Lung (tissue), 11 donors: ENCODE measurements at regions not wholly inside any gene's neighbourhood (a gene's known extent, or its start where the extent isn't known, plus 50 kb on each side); places are given as distances from the start of the nearest gene placed in this dataset.

Experiments used
- ATAC-seq: fragments of 200-7000 bp; cut with Tn5 transposase; one replicate; pipeline ENCODE4 v1.9.1; 2020; ENCODE audit warnings: moderate number of reproducible peaks; ENCODE audit not compliant: insufficient read depth, low FRiP score
- DNase-seq, 3 donors: peaks; one replicate each; pipeline ENCODE4 v3.0.0-alpha.2; 2013 to 2017
- H3K27ac ChIP-seq, 2 donors: one replicate each; pipeline ENCODE4 v1.5.1; 2013; ENCODE audit warnings: mild to moderate bottlenecking in 2 of 2, moderate library complexity in 2 of 2, control low read depth in 1 of 2, inconsistent platforms in 1 of 2, low read depth in 1 of 2, low read length in 1 of 2
- H3K27me3 ChIP-seq, 3 donors: one replicate each; pipeline ENCODE4 v1.5.1; 2013; ENCODE audit warnings: low read length in 2 of 3; ENCODE audit not compliant: control insufficient read depth in 3 of 3, insufficient read depth in 3 of 3
- H3K36me3 ChIP-seq, 4 donors: one replicate each; pipeline ENCODE4 v1.5.1; 2013; ENCODE audit warnings: low read length in 4 of 4, mild to moderate bottlenecking in 1 of 4, moderate library complexity in 1 of 4; ENCODE audit not compliant: control insufficient read depth in 4 of 4, insufficient read depth in 4 of 4
- H3K4me1 ChIP-seq, 5 donors: one replicate each; pipeline ENCODE4 v1.5.1; 2013; ENCODE audit warnings: low read length in 5 of 5, mild to moderate bottlenecking in 2 of 5, moderate library complexity in 1 of 5; ENCODE audit not compliant: control insufficient read depth in 5 of 5, insufficient read depth in 5 of 5
- H3K4me3 ChIP-seq: one replicate; pipeline ENCODE4 v1.5.1; 2013; ENCODE audit warnings: mild to moderate bottlenecking, control low read depth, moderate library complexity
- H3K9ac ChIP-seq, 2 donors: one replicate each; pipeline ENCODE4 v1.5.1; 2013; ENCODE audit warnings: low read length in 2 of 2, control low read depth in 1 of 2; ENCODE audit not compliant: insufficient read depth in 1 of 2
- H3K9me3 ChIP-seq, 4 donors: one replicate each; pipeline ENCODE4 v1.5.1; 2013; ENCODE audit warnings: low read length in 3 of 4, mild to moderate bottlenecking in 1 of 4, moderate library complexity in 1 of 4; ENCODE audit not compliant: control insufficient read depth in 4 of 4, insufficient read depth in 3 of 4
- WGBS, 2 donors: extraction: QIAGEN DNeasy Blood & Tissue Kit; methylation state at CpG; one replicate each; pipeline ENCODE4 v1.1.7; 2013; 5-methylcytosine and 5-hydroxymethylcytosine counted together
- TF ChIP-seq, protein P1 (sequence below): IDR thresholded peaks from 2 replicates; pipeline ENCODE4 v1.5.1; 2012; ENCODE audit warnings: mild to moderate bottlenecking; ENCODE audit errors: control extremely low read depth, extremely low read depth
- donor health status: control.
- donor health status: control.
- donor health status: Bipolar disorder and iron deficiency.
- donor health status: healthy.
- donor health status: DM: yes; HTN: yes; CAD: no.

DNA sequence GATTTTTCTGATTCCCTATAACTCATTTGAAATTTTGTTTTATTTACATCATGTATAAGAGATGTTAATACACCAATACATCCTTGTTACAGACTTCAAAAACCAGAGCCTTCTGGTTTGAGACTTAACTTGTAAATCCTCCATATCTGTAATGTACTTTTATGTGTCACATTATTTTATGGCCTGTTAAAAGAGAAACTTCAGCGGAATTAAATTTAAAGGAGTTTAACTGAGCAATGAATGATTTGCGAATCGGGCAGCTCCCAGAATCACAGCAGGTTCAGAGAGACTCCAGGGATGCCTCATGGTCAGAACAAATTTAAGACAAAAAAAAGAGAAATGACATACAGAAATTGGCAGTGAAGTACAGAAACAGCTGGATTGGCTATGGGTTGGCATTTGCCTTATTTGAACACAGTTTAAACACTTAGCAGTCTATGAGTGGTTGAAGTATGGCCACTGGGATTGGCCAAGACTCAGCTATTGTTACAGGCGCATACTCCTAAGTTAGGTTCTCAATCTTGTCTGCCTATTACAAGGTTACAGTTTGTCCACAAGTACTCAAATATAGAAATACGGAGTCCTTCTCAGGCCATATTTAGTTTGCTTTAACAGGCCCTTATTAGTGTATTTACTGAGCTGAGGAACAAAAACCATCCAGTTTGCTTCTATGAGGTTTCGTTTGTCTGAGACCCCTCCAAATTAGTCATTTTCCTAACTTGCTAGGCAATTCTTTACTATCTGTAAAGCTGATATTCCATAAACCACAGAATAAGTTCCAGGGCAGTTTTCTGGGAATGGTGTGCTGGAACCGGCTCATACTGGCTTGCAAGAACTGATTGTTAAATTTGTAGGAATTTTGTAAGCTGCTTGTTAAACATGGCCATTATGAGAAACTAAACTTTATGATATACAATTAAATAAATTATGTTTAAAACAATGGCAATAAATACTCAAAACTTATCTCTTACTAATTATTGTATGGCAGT is 56.2 kb upstream of the WDR26 start:
- H3K9me3 ChIP-seq = no peaks in the 10 kb centered on the region
- no peak overlapping the region for H3K9ac ChIP-seq
- WGBS, 2 donors = 77 to 89% methylated on average over 7 of the region's 7 CpGs
- TF ChIP-seq, protein P1, sequence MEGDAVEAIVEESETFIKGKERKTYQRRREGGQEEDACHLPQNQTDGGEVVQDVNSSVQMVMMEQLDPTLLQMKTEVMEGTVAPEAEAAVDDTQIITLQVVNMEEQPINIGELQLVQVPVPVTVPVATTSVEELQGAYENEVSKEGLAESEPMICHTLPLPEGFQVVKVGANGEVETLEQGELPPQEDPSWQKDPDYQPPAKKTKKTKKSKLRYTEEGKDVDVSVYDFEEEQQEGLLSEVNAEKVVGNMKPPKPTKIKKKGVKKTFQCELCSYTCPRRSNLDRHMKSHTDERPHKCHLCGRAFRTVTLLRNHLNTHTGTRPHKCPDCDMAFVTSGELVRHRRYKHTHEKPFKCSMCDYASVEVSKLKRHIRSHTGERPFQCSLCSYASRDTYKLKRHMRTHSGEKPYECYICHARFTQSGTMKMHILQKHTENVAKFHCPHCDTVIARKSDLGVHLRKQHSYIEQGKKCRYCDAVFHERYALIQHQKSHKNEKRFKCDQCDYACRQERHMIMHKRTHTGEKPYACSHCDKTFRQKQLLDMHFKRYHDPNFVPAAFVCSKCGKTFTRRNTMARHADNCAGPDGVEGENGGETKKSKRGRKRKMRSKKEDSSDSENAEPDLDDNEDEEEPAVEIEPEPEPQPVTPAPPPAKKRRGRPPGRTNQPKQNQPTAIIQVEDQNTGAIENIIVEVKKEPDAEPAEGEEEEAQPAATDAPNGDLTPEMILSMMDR = no peak
- H3K4me3 ChIP-seq = no peak overlapping the region
- H3K27ac ChIP-seq = no peak overlapping the region
- DNase-seq (no peak), ATAC-seq (no peak)
- no peaks in the 10 kb centered on the region for H3K27me3 ChIP-seq
- no peaks in the 10 kb centered on the region for H3K4me1 ChIP-seq
- no peaks in the 10 kb centered on the region for H3K36me3 ChIP-seq

DNA sequence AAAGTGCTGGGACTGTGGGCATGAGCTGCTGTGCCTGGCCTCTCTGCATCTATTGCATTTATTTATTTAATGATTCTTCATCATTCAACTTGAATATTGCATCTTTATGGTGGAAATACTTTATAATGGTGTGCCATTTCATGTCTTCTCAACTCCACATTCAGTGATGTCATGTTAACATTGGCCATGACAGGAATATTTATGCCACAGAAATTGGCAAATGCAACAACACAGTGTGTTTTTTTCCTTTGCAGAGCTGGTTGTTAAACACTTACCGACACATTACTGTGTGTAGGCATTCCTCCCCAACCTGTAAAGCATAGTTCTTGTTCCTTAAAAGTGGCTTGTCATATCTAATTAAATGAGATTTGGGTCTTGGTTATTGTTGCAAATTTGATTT is 57.4 kb upstream of the WDR26 start:
- Histone ChIP-seq H3K9ac (no peak overlapping the region), H3K4me1 (no peaks in the 10 kb centered on the region), H3K27me3 (no peaks in the 10 kb centered on the region), H3K27ac (no peak overlapping the region), H3K4me3 (no peak overlapping the region), H3K9me3 (no peaks in the 10 kb centered on the region), H3K36me3 (no peaks in the 10 kb centered on the region)
- no peak for DNase-seq
- no peak for ATAC-seq
- TF ChIP-seq, protein P1 = no peak
- 85 to 89% methylated on average over 1 of the region's 1 CpG for WGBS, 2 donors

DNA sequence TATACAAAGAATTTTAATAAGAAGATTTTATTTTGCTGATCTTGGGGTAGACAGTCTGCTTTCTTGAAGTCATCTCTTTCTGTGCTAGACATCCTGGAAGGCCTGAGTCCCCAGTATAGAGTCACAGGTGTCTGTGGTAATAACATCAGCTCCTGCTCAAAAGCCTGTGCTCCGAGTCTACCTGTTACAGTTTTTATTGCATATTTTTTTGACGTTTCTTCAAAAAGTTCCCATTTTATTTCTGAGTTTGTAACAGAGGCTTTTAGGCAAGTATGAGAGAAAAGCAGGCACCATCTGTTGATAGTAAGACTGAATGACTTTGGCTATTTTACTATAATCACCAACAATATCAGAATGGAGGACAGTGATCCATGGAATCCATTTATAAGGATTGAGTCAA is 58.0 kb upstream of the WDR26 start:
- no peaks in the 10 kb centered on the region for H3K9me3 ChIP-seq
- WGBS, 2 donors = 96 to 97% methylated on average over 2 of the region's 2 CpGs

More for the DNA sequence above, 58.0 kb upstream of the WDR26 start:
- Histone ChIP-seq H3K36me3 (no peaks in the 10 kb centered on the region), H3K27me3 (no peaks in the 10 kb centered on the region), H3K27ac (no peak overlapping the region), H3K9ac (no peak overlapping the region), H3K4me1 (no peaks in the 10 kb centered on the region), H3K4me3 (no peak overlapping the region)
- ATAC-seq = no peak
- DNase-seq = no peak
- TF ChIP-seq, protein P1 = no peak
